Epithelial cell of prostate (primary cell): ENCODE measurements at regions not wholly inside any gene's neighbourhood (a gene's known extent, or its start where the extent isn't known, plus 50 kb on each side); places are given as distances from the start of the nearest gene placed in this dataset.
A peak's percentile ranks its signal among the peaks of the same experiment; 100 is the strongest.

Experiments
- DNase-seq: peaks from one replicate; pipeline ENCODE4 v3.0.0-alpha.2; 2011; ENCODE audit warnings: low read depth, low spot score
- H3K27ac ChIP-seq: fragments of 450-650 bp; 2 replicates; pipeline ENCODE4 v1.5.1; 2017; ENCODE audit warnings: mild to moderate bottlenecking

- DNase-seq, result no peak
- H3K27ac ChIP-seq, result no peak overlapping the region
Observed at GRCh38 chr2:58666323-58666970, 425.3 kb upstream of the FANCL start.

GRCh38 chr2:58665154-58665553, 424.0 kb upstream of the FANCL start:
- no peak for DNase-seq
- H3K27ac ChIP-seq, result no peak overlapping the region

GRCh38 chr2:58664523-58665151, 423.5 kb upstream of the FANCL start:
- no peak for DNase-seq
- H3K27ac ChIP-seq, result no peak overlapping the region

DNA sequence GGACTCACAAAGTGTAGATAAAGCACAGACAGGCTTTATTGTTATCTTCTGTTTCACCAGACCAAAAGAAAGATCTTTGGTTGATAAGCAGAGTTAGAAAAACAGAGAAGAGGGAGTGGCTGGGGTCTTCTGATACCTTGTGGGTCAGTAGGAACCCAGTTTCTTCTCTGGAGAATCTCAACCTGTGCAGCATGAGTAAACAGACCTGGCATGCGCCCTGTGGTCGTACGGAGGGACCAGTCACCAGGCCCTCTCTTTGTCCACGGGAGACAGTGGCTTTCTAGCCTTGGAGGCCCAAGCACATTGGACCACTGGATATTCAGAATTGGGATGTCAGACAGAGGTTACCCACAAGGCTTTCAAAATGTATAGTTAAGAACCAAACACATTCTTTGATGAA, 418.9 kb upstream of the FANCL start:
- no peak for DNase-seq
- H3K27ac ChIP-seq, result no peak overlapping the region

GRCh38 chr2:58655152-58655551, 414.0 kb upstream of the FANCL start:
- DNase-seq, result no peak
- no peak overlapping the region for H3K27ac ChIP-seq

- H3K27ac ChIP-seq, result no peak overlapping the region
- DNase-seq, result no peak
Observed at GRCh38 chr2:58651930-58652329, 410.8 kb upstream of the FANCL start.

DNA sequence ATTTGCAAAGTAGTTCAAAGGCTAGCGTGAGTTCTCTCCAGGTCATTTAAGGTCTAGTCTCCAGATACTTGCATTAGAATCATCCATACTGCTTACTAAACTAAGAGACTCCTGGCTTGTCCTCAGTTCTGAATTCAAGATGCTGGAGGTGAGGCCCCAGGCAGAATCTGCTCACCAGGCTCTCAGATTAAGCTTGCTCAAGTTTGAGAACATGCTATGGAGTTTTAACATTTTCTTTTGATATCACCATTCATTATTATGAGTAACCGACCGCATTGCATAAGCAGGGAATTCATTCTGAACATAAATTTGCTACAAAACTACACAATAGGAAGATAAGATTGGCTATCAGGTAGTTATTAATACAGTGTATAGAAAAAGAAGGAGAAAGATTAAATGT, 409.7 kb upstream of the FANCL start:
- H3K27ac ChIP-seq, result no peak overlapping the region
- no peak for DNase-seq

GRCh38 chr2:58649756-58650155, 408.6 kb upstream of the FANCL start:
- H3K27ac ChIP-seq, result no peak overlapping the region
- no peak for DNase-seq

DNA sequence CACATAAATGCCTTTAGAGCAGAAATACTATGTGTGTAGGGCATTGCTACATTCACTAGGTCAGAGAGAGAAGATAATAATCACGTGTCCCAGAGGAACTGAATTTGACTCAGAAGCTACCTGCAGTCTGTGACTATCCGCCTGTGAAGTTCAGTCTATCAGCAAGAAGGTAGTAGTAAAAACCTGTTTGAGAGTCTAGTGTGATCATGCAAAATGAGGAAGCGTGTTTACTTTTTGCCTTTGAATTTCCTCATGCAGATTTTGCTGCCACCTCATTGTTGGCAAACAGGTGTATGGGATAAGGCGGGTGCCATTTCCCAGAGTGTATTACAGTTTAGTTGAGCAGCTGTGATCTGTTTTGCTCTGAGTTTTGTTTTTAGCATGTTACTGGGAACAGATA, 403.9 kb upstream of the FANCL start:
- no peak overlapping the region for H3K27ac ChIP-seq
- peak; percentile 20 for DNase-seq

DNA sequence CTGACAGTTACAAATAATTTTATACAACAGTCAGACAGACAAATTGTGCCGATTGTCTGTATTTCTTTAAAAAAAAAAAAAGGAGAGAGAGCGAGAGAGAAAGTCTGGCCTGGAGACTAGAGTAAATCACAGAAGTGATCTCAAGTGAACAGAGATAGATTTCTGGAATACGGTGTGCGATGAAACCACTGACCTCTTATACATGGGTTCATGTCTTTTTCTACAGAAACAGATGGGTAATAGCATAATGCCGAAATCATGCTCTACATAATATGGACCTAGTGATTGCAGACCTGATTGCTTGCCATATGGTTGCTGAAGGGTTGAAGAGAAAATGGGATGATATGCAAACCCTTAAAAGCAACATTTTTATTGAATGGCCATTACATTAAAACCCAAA, 403.3 kb upstream of the FANCL start:
- DNase-seq, result no peak
- no peak overlapping the region for H3K27ac ChIP-seq

DNA sequence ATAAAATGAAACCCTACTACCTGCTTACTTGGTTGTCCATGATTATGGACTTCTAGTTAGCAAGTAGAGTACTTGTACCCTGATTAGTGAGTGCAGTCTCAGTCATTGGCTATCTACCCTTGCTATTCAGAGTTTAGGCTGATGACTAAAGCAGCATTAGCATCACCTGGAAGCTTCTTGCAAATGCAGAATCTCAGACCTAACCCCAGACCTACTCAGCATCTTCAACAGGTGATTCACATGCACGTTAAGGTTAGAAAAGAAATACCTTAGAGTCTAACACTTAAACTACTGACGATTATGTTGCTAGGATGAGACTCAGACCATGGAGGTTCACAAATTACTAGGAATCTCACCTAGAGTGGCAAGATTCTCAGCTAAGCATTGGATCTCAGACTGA, 399.9 kb upstream of the FANCL start:
- no peak for DNase-seq
- no peak overlapping the region for H3K27ac ChIP-seq

- DNase-seq, result no peak
- H3K27ac ChIP-seq, result no peak overlapping the region
Observed at GRCh38 chr2:58640042-58640441, 398.9 kb upstream of the FANCL start.

DNA sequence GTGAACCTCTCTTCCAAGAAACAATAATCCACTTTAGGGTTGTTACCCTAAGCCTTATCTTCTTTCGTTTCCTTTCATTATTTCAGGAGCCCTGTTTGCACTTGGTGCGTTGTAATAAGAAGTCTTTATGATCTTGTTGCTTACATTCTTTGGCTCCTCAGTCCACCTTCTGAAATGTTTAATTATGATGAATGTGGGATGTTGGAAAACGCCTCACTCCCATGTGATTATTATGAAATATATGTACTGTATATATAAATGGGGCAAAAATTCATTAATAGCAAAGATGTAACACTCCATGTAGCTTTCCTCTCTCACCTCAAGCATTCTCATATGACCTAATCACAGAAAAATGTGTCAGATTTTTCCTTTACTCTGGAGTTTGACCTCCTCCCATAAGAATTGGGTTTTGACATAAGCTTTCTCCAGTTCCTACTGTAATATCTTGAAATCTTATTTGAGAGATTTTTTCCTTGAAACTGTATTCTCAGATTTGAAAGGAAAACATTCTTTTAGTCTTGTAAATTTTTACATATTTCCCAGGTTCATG, 397.2 kb upstream of the FANCL start:
- no peak for DNase-seq
- no peak overlapping the region for H3K27ac ChIP-seq

DNA sequence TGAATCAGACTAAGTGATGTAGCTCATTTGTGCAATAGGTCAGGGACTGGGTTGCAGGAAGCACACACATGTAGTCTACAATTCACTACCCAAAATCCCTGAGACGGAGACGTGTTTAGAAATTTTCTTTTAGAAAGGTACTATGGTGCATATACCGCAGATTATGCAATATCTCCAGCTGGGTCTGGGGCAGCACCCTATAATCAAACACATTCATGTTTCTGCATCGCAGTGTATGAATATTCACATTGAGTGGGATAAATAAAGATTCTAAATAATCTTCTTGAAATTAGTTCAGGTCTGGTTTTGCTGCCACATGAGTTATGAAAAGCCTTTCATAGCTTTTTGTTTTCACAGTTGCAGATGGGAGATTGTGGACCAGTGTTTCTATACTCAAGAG, 395.7 kb upstream of the FANCL start:
- no peak overlapping the region for H3K27ac ChIP-seq
- DNase-seq, result no peak

- H3K27ac ChIP-seq, result no peak overlapping the region
- no peak for DNase-seq
Observed at GRCh38 chr2:58635801-58636375, 394.8 kb upstream of the FANCL start.

GRCh38 chr2:58634653-58635370, 393.7 kb upstream of the FANCL start:
- H3K27ac ChIP-seq, result peak overlapping the region; percentile 67

DNA sequence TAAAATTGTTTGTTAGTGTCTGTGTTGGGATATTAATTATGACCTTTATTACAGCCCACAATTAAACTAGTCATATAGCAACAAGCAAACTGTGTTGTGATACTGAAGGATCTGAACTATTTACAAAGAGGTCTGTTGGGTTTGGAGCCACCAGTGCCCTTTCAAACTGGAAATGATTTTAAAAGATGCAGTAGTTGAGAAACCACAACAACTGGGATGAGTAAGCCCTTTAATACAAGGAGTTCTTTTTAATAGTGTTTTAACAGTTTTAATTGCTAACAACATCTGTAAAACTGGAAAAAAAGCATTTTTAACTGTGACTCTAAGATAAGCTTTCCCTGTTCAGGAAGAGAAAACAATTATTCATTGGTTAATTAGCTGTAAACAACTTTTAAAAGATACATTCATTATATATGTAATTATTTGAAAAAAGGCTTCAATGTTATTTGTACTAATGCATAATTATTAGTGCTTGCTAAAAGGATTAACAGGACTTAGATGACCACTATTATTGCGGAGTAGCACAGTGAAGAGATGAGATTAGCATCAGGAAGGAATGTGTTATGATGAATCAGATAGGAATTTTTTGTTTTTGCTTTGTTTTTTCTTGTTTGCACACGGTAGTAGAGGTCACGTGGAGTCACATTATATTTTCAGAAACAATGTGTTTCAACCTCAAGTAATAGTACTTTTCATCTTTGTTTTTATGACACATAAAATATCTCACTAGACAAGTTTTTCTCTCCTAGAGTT, 392.7 kb upstream of the FANCL start:
- no peak for DNase-seq
- H3K27ac ChIP-seq, result peak overlapping the region; percentile 67

More at GRCh38 chr2:58634653-58635370, 393.7 kb upstream of the FANCL start:
- no peak for DNase-seq

DNA sequence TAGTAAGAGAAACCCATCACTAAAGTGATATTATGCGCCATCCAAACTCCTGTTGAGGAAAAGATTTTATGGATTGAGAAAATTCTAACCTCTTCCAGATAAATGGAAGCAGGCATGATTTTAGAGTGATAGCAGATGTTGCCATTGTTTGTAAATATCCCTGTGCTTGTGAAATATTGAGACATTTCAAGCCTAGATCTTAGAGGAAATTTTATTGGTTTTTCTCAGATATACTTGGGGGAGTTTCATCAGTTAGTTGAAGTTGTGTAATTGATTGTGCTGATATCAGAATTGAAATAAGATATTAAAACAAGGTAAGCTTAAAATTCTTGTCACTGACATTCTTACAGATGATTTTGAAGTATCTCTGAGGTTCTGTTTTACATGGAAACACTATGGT, 390.9 kb upstream of the FANCL start:
- no peak for DNase-seq
- H3K27ac ChIP-seq, result no peak overlapping the region

- peak overlapping the region; percentile 5 for H3K27ac ChIP-seq
- no peak for DNase-seq
Observed at GRCh38 chr2:58629545-58630119, 388.5 kb upstream of the FANCL start.

GRCh38 chr2:58620896-58621295, 379.8 kb upstream of the FANCL start:
- no peak for DNase-seq
- H3K27ac ChIP-seq, result peak overlapping the region; percentile 80
